ENCODE measurements at regions not wholly inside any gene's neighbourhood (a gene's known extent, or its start where the extent isn't known, plus 50 kb on each side); places are given as distances from the start of the nearest gene placed in this dataset.
"Not testable (repeated sequence)": the region's sequence is repeated elsewhere in the genome, so short reads cannot be mapped to it uniquely, and the experiment has no call there.

- H3K27me3 Mint-ChIP-seq = peaks cover 3% of the 10 kb centered on the region
- H3K27ac Mint-ChIP-seq = no peak overlapping the region
- no peaks in the 10 kb centered on the region for H3K4me1 Mint-ChIP-seq
- no peak for DNase-seq
- H3K4me3 Mint-ChIP-seq = no peak overlapping the region
- H3K9me3 Mint-ChIP-seq = peaks cover 4% of the 10 kb centered on the region
- H3K36me3 Mint-ChIP-seq = no peaks in the 10 kb centered on the region
Observed at GRCh38 chr5:15371184-15371583, 128.8 kb upstream of the FBXL7 start.

GRCh38 chr5:15368835-15369234 lies 131.1 kb upstream of the FBXL7 start:
- H3K27me3 Mint-ChIP-seq = no peaks in the 10 kb centered on the region
- H3K27ac Mint-ChIP-seq = no peak overlapping the region
- DNase-seq = no peak
- peaks cover 4% of the 10 kb centered on the region for H3K9me3 Mint-ChIP-seq
- H3K4me1 Mint-ChIP-seq = no peaks in the 10 kb centered on the region
- no peak overlapping the region for H3K4me3 Mint-ChIP-seq
- no peaks in the 10 kb centered on the region for H3K36me3 Mint-ChIP-seq

GRCh38 chr5:15367489-15367888 lies 132.5 kb upstream of the FBXL7 start:
- Mint-ChIP-seq H3K4me1 (no peaks in the 10 kb centered on the region), H3K9me3 (peaks cover 4% of the 10 kb centered on the region), H3K27ac (no peak overlapping the region), H3K27me3 (no peaks in the 10 kb centered on the region), H3K36me3 (no peaks in the 10 kb centered on the region), H3K4me3 (no peak overlapping the region)
- no peak for DNase-seq

GRCh38 chr5:15366676-15367391 lies 133.1 kb upstream of the FBXL7 start:
- no peaks in the 10 kb centered on the region for H3K4me1 Mint-ChIP-seq
- H3K27me3 Mint-ChIP-seq = no peaks in the 10 kb centered on the region
- no peak overlapping the region for H3K27ac Mint-ChIP-seq
- H3K9me3 Mint-ChIP-seq = peaks cover 4% of the 10 kb centered on the region
- no peak for DNase-seq
- H3K4me3 Mint-ChIP-seq = no peak overlapping the region
- H3K36me3 Mint-ChIP-seq = no peaks in the 10 kb centered on the region

- Mint-ChIP-seq H3K4me1 (no peaks in the 10 kb centered on the region), H3K36me3 (no peaks in the 10 kb centered on the region), H3K27ac (no peak overlapping the region), H3K27me3 (no peaks in the 10 kb centered on the region), H3K9me3 (peaks cover 6% of the 10 kb centered on the region), H3K4me3 (no peak overlapping the region)
- DNase-seq = no peak
Observed at GRCh38 chr5:15365070-15365469, 134.9 kb upstream of the FBXL7 start.

GRCh38 chr5:15363601-15364000 lies 136.4 kb upstream of the FBXL7 start:
- H3K27me3 Mint-ChIP-seq = no peaks in the 10 kb centered on the region
- H3K27ac Mint-ChIP-seq = no peak overlapping the region
- H3K4me3 Mint-ChIP-seq = no peak overlapping the region

GRCh38 chr5:15357092-15357453 lies 142.9 kb upstream of the FBXL7 start:
- not testable (repeated sequence) for H3K4me3 Mint-ChIP-seq, DNase-seq, H3K4me1 Mint-ChIP-seq, H3K36me3 Mint-ChIP-seq, H3K9me3 Mint-ChIP-seq, H3K27ac Mint-ChIP-seq, H3K27me3 Mint-ChIP-seq

More at GRCh38 chr5:15363601-15364000, 136.4 kb upstream of the FBXL7 start:
- Mint-ChIP-seq H3K4me1 (no peaks in the 10 kb centered on the region), H3K36me3 (no peaks in the 10 kb centered on the region), H3K9me3 (peaks cover 6% of the 10 kb centered on the region)
- no peak for DNase-seq

- not testable (repeated sequence) for H3K27me3 Mint-ChIP-seq, H3K36me3 Mint-ChIP-seq, H3K27ac Mint-ChIP-seq, H3K9me3 Mint-ChIP-seq, H3K4me1 Mint-ChIP-seq, H3K4me3 Mint-ChIP-seq, DNase-seq
Observed at GRCh38 chr5:15356308-15357091, 143.5 kb upstream of the FBXL7 start.

GRCh38 chr5:15354021-15354420 lies 146.0 kb upstream of the FBXL7 start:
- H3K4me1 Mint-ChIP-seq = no peaks in the 10 kb centered on the region
- H3K27ac Mint-ChIP-seq = no peak overlapping the region
- DNase-seq = no peak
- H3K9me3 Mint-ChIP-seq = peaks cover 3% of the 10 kb centered on the region
- no peaks in the 10 kb centered on the region for H3K27me3 Mint-ChIP-seq
- H3K4me3 Mint-ChIP-seq = no peak overlapping the region
- no peaks in the 10 kb centered on the region for H3K36me3 Mint-ChIP-seq

GRCh38 chr5:15353086-15353645 lies 146.8 kb upstream of the FBXL7 start:
- no peaks in the 10 kb centered on the region for H3K4me1 Mint-ChIP-seq
- H3K36me3 Mint-ChIP-seq = no peaks in the 10 kb centered on the region
- H3K4me3 Mint-ChIP-seq = no peak overlapping the region
- peaks cover 3% of the 10 kb centered on the region for H3K9me3 Mint-ChIP-seq
- no peaks in the 10 kb centered on the region for H3K27me3 Mint-ChIP-seq
- DNase-seq = no peak
- H3K27ac Mint-ChIP-seq = no peak overlapping the region

GRCh38 chr5:15350614-15351013 lies 149.4 kb upstream of the FBXL7 start:
- H3K9me3 Mint-ChIP-seq = no peaks in the 10 kb centered on the region
- H3K4me3 Mint-ChIP-seq = no peak overlapping the region
- no peaks in the 10 kb centered on the region for H3K4me1 Mint-ChIP-seq
- H3K36me3 Mint-ChIP-seq = no peaks in the 10 kb centered on the region
- DNase-seq = no peak
- H3K27ac Mint-ChIP-seq = no peak overlapping the region
- H3K27me3 Mint-ChIP-seq = no peaks in the 10 kb centered on the region

- no peaks in the 10 kb centered on the region for H3K36me3 Mint-ChIP-seq
- peaks cover 2% of the 10 kb centered on the region for H3K9me3 Mint-ChIP-seq
- no peaks in the 10 kb centered on the region for H3K4me1 Mint-ChIP-seq
- H3K27me3 Mint-ChIP-seq = no peaks in the 10 kb centered on the region
- no peak overlapping the region for H3K27ac Mint-ChIP-seq
- H3K4me3 Mint-ChIP-seq = no peak overlapping the region
- DNase-seq = no peak
Observed at GRCh38 chr5:15346738-15347137, 153.2 kb upstream of the FBXL7 start.

- H3K4me3 Mint-ChIP-seq = no peak overlapping the region
- H3K4me1 Mint-ChIP-seq = no peaks in the 10 kb centered on the region
- no peak overlapping the region for H3K27ac Mint-ChIP-seq
- no peaks in the 10 kb centered on the region for H3K27me3 Mint-ChIP-seq
- no peak for DNase-seq
- no peaks in the 10 kb centered on the region for H3K36me3 Mint-ChIP-seq
- H3K9me3 Mint-ChIP-seq = peaks cover 2% of the 10 kb centered on the region
Observed at GRCh38 chr5:15344954-15345353, 155.0 kb upstream of the FBXL7 start.

GRCh38 chr5:15338546-15338945 lies 161.4 kb upstream of the FBXL7 start:
- DNase-seq = no peak
- H3K4me3 Mint-ChIP-seq = no peak overlapping the region
- H3K36me3 Mint-ChIP-seq = no peaks in the 10 kb centered on the region
- no peak overlapping the region for H3K27ac Mint-ChIP-seq
- H3K27me3 Mint-ChIP-seq = no peaks in the 10 kb centered on the region
- no peaks in the 10 kb centered on the region for H3K4me1 Mint-ChIP-seq
- H3K9me3 Mint-ChIP-seq = peaks cover 2% of the 10 kb centered on the region

GRCh38 chr5:15334551-15335266 lies 165.3 kb upstream of the FBXL7 start:
- Mint-ChIP-seq H3K4me1 (no peaks in the 10 kb centered on the region), H3K27me3 (no peaks in the 10 kb centered on the region), H3K9me3 (peaks cover 3% of the 10 kb centered on the region), H3K27ac (no peak overlapping the region), H3K4me3 (no peak overlapping the region), H3K36me3 (no peaks in the 10 kb centered on the region)
- no peak for DNase-seq

Data from activated naive CD8-positive, alpha-beta T cell treated with anti-CD3 and anti-CD28 coated beads for 36 hours (primary cell).